Frontal cortex (tissue), 3 donors: ENCODE measurements at regions not wholly inside any gene's neighbourhood (a gene's known extent, or its start where the extent isn't known, plus 50 kb on each side); places are given as distances from the start of the nearest gene placed in this dataset.
A peak's percentile ranks its signal among the peaks of the same experiment; 100 is the strongest.

Source experiments
- DNase-seq, 2 donors: peaks; one replicate each; pipeline ENCODE4 v3.0.0; 2012; ENCODE audit warnings: low spot score in 2 of 2
- FAIRE-seq: peaks from 2 replicates; lab custom pipeline; 2012; peaks lifted over from hg19 to GRCh38; lab: Jason Lieb, UNC
- donor health status: control.
- donor health status: control.
- donor health status: control.

DNA sequence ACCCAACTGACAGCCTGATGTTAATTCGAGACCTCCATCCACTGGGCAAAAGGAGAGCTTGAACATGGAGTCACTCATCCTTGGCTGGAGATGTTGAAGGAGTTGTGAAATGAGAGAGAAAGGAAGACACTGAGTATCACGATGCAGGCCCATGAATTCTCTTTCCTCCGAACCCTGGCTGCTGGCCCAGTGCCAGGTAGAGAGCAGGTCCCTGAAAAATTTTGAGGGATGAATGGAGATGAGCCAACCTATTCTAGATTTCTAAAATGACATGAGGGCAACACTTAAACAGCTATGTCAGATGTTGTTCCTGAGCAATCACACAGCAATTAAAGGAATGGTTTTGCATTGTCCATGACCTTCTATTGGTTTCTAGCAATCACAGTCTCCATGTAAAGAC lies 355.1 kb upstream of the ZMIZ1 start:
- no peak for DNase-seq
- FAIRE-seq, result no peak

DNA sequence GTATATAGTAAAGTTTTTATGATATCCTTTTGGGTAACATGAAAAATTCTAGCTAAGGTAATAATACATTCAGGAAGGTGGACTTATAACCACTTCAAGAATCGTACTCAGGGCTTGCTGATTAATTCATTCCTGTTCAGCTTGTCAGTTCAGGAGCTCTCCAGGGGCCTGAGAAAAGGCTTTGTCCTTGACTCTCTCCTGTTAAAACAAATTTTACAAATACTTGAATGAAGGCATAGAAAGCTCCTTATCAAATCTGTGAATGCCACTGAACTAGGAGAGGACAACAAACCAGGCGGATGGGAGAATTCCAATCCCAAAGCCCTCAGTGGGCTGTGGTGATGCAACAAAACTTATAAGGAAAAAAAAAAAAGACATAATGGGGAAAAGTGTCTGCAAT lies 354.5 kb upstream of the ZMIZ1 start:
- no peak for FAIRE-seq
- DNase-seq, result no peak

DNA sequence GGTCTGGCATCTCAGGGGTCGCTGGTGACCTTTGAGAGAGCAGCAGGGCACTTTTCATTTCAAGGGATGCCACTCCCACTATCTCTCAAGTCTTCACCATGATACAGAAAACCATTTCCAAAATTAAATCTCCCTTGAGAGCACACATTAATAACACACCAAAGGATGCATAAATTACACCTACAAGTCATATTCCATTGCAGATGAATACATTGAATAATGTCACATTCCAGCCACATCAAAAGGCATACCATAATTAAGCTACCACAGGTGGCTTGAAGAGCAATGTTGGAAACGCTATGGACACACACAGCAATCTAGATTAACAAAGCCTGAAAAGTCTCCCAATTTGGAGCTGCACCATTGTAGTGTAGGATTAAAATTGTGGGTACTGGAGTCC lies 353.3 kb upstream of the ZMIZ1 start:
- no peak for DNase-seq
- no peak for FAIRE-seq

DNA sequence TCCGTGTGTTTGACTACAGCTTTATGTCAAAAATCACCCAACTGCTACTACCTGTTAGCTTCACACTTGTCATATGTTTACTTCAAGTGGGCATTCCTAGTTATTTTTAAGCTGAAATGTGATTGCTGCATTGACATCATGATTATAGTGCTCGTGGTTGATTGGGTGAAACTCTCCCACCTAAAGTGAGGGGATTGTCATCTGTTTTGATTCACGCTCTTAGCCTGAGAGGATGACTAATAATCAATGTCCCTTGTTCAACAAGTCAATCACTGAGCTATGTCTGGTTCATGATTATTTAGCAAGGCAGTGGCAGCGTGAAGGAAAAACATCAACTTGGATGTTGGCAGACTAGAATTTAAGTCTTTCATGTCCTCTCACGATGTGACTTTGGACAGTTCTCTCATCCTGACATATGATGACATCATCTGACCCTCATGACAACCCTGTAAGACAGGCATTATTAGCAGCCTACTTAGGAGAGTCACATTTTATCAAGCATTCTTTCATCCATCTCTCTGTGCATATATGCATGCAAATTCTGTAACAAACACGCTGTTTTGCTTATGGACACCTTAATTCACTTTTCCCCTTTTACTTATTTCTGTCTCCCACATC lies 352.6 kb upstream of the ZMIZ1 start:
- DNase-seq (no peak), FAIRE-seq (no peak)

DNA sequence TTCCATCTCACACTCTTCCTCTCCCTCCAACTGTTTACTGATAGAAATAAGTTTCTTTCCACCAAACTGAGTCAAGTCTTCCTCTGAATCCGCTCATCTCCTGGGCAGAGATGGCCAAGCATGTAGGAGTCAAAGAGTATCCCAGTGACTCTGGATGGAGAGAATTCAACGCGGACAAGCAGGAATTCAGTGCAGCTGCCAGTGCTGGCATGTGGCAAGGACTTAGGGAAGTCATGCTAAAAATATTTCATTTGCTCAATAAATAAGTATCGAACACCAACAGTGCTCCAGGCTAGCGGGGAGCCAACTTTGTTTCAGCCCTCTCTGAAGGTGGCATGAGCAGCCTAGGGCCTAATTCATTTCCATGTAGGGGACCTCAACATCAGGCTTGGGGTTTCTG lies 351.6 kb upstream of the ZMIZ1 start:
- DNase-seq (no peak), FAIRE-seq (no peak)

DNA sequence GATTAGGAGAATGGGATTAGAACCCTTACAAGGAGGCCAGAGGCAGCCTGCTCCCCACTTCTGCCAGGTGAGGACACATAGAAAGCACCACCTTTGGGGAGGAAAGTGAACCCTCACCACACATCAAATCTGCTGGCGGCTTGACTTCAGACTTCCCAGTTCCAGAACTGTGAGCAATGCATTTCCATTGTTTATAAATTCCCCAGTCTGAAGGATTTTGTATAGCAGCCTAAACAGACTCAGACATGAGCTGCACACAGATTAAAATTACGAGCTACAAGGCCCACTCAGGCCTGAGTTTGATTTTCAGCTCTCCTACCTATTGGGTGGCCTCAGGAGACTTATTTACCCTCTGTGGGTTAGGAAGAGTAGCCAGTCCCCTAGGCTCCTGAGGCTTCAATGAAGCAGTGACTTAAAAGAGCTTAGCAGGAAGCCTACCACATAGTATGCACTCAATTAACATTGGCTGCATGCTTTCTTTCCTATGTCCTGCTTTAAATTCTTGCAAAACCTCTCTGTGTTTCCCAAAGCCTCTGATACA lies 350.7 kb upstream of the ZMIZ1 start:
- no peak for DNase-seq
- FAIRE-seq, result no peak

DNA sequence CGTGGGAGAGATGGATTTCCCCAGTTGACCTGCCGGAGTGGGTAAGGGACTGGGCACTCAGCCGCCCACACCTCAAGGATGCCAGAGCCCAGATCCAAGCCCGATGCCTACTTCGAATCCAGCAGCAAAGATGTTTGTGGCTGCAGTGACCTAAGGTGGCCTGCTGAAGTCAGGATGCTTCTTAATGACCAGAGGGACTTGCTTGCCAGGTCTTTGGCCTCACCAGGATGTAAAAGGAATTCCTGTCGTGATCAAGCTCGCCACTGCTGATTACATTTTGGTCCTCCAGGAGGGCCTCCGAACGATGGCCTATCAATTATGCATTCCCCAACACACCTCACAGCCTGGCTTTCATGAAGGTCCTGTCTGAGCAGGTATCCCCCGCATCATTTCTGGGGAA lies 349.5 kb upstream of the ZMIZ1 start:
- no peak for FAIRE-seq
- DNase-seq, result no peak

DNA sequence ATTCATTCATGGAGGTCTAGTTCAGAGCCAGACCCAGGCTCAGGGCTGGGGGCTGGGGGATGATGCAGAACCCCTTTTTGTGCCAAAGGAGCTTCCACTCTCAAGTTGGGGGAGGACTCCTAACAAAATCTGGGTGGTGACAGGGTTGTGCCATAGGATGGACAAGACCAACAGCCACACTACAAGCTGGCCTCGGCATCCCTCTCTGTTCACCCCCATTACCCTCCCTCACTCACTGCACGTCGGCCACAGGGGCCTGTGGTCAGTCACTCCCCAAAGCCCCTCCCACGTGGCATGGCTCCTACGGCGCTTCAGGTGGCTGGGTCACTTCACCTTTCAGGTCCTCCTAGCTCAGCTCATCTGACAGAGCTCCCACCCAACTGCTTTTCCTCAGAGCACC lies 348.7 kb upstream of the ZMIZ1 start:
- FAIRE-seq (no peak), DNase-seq (no peak)

DNA sequence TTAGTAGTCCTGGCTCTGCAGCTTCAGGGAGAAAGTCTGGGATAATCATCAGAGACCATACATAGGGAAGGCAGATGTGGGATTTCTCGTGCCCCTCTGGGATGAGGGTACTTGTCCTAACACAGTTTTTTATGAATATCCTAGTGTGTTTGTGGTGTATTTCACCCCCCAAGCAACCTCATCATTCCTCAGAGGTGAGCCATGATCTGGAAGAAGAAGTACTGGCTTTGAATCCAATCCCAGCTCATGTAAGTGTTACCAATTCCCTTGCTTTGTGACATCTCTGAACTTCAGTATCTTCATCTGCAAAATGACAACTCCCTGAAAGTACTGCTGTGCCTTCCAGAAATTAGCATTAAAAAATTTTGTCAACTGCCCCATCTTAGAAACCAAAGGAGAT lies 347.5 kb upstream of the ZMIZ1 start:
- DNase-seq (no peak), FAIRE-seq (no peak)

DNA sequence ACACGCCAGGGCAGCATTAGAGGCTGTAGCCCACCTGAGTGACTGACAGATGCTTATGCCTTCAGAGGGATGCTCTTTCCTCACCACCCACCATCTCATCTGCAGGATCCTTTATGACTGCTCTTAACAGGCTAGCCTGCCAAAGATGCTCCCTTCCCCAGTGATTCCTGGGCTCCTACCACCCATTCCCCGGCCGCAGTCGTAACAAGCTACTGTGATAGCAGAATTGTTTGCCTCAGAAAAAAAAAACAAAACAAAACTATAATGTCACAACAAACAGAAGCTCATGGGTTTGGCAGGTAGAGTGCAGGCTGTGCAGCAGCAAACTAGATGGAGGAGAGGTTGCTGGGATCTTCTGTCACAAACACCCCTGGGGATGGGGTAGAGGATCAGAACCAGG lies 343.9 kb upstream of the ZMIZ1 start:
- DNase-seq (no peak), FAIRE-seq (no peak)

DNA sequence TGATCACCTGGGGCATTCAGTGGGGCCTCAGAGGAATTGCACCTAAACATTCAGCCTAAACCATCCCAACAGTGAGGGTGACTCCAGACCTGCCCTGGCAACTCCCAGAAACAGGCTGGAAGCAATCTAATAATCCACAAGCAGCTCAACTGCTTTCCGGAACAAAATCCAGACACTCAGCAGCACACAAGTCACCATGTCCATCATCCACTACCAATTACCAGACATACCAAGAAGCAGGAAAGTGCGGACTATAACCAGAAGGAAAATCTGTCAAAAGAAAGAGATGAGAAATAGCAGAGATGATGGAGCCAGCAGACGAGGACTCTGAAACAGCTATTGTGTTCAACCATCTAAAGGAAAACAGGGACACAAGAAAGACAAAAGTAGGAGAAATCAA lies 342.6 kb upstream of the ZMIZ1 start:
- FAIRE-seq (no peak), DNase-seq (no peak)

DNA sequence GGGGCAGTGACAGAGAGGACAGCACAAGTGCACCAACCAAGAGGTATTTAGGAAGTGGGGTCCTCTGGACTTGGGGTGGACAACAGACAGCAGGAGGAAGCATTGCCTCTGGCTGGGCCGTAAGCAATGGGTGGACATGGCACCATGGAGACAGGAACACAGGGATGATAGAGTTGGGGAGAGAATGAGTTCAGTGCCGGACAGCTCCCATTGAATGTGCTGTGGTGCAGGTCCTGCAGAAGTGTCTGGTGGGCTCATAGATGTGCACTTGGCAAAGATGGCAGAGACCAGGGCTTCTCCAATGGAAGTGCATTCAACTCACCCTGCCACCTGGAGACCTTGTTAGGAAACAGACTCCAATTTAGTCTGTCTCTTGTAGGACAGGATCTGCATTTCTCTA lies 341.5 kb upstream of the ZMIZ1 start:
- FAIRE-seq (no peak), DNase-seq (no peak)

DNA sequence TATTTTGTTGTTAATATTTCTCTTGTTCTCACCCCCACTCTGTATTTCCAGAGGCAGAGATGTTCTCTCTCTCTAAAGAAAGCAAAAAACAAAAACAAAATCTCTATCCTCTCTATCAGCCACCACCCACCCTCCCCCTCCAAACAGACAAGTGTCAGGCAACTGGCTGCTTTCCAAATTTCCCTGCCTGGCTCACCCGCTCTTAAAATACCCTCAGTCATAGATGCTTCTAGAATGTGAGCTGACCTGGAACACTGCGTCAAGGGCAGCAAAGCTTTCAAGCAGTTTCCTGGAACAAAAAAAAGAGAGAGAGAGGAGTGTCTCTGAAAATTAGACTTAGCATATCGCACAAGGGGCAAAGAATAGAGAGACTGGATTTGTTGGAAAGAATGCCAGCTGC lies 341.0 kb upstream of the ZMIZ1 start:
- FAIRE-seq, result no peak
- peak in 1 of 2 donors; percentile 38 for DNase-seq

DNA sequence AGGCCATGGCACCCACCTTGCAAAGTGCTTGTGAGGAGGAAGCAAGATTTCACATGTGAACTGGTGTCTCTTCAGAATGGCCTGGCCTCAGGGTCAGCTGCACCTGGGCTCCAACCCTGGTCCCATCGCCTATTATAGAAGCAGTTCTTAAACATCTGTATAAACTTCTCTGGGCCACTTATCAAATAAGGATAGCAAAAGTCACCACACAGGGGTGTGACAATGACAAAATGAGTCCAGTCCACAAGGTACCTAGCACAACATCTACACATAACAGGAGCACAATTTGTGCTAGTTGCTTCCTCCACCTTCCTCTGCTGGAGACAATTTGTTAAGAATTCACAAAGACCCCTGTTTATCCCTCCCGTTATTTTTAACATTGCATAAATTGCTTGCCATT lies 340.6 kb upstream of the ZMIZ1 start:
- no peak for DNase-seq
- FAIRE-seq, result no peak

DNA sequence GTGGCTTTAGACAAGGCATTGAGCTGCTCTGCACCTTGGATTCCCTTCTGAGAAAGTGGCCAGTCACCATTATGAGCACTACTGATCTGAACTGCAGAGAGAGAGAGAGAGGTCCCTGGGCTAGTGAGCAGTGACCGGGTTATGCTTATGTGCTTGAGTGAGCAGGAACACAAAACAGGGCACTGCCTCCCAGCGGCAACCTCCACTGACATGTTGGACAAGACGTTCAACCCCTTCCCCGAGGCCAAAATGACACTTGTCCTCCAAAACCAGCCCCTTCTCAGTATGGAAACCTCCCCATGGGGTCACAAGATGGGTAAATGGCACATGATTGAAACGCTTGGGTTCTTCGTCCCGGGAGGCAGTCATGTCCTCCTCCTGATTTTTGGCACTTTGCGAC lies 339.4 kb upstream of the ZMIZ1 start:
- FAIRE-seq, result no peak
- DNase-seq, result no peak

DNA sequence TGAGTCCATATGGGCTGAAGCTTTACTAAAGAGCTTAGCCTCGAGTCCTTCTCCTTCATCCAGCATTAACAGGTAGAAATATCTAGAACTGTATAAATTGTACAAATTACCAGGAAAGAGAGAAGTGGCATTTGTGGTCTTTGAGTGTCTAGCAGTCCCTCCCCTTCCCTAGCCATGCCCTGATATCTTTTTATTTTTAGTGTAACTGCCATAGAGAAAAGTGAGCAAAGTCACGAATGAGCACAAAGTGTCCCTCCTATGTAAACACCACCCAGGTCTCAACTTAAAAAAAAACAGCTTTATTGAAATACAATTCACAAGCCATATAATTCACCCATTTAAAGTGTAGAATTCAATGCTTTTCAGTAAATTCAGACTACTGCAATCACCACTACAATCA lies 339.0 kb upstream of the ZMIZ1 start:
- DNase-seq (no peak), FAIRE-seq (no peak)

DNA sequence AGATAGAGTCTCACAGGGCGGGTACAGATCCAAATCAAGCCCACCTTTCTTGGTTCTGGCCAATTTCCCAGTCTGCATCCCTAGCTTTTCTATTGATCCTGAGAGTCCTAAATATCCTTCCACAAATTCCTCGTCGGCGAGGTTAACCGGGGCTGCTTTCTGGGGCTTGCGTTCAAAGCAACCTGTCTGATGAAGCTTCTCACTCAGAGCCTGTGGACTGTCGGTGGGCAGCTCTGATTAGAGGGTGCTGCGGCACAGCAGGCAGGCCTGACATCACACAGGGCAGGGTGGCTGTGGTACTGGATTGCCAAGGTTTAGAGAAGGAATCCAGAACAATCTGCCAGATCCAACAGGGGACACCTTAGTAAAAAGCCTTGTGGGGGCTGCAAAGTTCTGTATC lies 338.0 kb upstream of the ZMIZ1 start:
- FAIRE-seq (no peak), DNase-seq (no peak)

DNA sequence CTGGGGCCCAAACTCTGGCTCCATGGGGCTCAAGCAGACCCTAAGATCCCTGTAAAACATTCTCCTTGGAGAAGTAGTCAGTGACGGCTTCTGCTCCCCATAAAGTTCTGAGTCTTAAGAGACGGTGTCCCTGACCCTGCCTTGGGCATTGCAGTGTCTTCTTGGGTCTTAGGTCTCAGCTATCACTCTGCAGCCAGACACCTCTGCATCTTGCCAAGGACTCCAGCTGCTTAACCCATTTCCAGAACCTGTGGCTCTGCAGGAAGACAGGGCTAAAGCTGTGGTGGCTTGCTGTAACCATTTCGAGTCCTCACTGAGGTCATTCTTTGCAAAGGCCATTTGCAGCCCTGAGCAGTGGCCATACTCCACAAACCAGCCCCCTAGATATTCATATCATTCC lies 337.1 kb upstream of the ZMIZ1 start:
- DNase-seq (no peak), FAIRE-seq (no peak)

DNA sequence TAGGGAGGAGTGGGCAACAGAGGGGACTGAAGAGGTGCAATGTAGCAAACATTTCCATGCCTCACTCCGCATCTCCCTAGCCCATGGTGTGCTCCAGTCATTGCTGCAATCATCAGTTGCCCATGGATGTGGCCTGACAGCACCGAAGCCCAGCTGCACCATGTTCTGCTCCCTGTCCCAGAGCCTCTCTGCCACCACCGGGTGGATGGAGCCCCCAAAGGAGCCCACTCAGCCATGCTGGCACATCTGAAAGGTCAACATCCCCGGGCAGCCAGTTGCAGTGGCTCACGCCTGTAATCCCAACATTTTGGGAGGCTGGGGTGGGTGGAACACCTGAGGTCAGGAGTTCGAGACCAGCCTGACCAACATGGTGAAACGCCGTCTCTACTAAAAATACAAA lies 336.4 kb upstream of the ZMIZ1 start:
- no peak for FAIRE-seq

DNA sequence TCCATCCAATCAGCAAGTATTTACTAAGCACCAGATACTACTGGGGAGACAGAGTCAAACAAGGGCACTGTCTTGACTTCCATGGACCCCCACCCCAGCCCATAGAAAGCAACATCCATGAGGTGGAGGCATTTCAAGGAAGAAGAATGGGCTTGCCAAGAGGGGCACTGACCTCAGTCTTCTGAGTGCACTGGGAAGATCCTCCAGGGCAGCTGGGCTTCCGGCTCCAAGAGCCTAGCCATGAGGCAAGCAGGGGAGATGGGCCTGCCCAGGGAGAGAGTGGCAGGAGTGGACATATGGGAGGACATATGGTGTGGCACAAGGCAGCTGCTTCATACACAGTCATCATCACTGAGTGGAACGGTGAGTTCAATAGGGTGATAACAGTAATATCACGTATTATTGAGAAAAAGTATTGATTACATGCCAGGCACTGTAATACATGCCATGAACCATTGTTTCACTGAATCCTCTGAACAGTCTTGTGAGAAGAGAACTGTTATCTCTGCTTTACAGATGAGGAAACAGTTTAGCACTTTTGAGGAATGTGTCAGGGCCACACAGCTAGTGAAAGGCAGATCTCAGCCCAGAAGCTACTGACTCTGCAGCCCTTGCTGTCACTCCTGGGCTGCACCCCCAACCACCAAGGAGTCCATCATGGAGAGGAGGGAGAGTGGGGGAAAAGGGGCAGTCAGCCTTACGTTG lies 331.7 kb upstream of the ZMIZ1 start:
- DNase-seq, result no peak
- FAIRE-seq, result no peak

More for the DNA sequence above, 336.4 kb upstream of the ZMIZ1 start:
- no peak for DNase-seq

DNA sequence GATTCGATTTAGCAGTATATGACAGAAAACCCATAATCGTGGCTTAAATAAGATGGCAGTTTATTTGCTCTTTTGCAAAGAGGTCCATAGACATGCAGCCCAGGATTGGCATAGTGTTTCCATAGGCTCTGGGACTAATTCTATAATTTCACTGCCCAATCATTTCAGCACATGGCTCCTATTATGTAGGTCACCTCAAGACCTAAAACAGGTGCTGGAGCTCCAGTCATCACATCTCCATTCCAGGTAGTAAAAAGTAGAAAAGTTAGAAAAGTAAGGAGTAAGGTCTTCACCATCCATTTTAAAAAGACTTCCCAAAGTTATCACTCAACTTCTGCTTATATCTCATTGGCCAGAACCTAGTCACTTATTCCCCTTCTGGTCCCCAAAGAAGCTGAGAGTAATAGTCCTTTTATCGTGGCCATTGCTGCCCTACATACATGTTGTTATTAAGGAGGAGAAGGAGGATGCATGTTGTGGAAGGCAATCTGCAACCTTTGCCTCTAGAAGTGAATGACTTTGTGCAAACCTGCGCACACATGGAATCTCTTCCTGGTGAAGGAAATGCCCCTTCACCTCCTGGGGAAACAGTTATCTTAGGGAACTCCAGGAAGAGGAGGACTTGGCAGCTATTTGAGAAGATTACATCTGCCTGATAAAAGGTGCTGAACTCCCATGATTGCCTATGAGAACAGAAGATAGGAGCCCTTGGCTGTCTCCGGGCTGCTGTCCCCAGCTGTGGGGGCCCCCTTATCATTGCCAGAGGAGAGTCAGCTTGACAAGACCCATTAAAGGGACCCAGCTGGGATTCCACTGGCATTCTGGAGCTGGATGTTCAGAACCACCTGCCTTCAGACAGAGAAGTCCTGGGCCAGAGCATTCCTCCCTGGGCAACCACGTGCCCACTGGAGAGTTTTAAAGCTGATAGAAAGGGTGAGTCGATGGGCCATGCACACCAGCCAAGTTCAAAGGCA lies 330.6 kb upstream of the ZMIZ1 start:
- FAIRE-seq (no peak), DNase-seq (no peak)
